LNCaP clone FGC (cell line): ENCODE measurements at regions not wholly inside any gene's neighbourhood (a gene's known extent, or its start where the extent isn't known, plus 50 kb on each side); places are given as distances from the start of the nearest gene placed in this dataset.

Experiments
- DNase-seq: peaks from one replicate; pipeline ENCODE4 v3.0.0-alpha.2; 2011; ENCODE audit warnings: low read depth
- H3K4me3 ChIP-seq: 2 replicates; pipeline ENCODE4 v1.5.1; 2011; ENCODE audit warnings: mild to moderate bottlenecking, low read depth, low read length, control low read depth
- CTCF ChIP-seq: IDR thresholded peaks from 2 replicates; pipeline ENCODE4 v1.5.1; 2012; ENCODE audit warnings: mild to moderate bottlenecking; ENCODE audit not compliant: control insufficient read depth, insufficient read depth; ENCODE audit errors: extremely low read depth

- no peak overlapping the region for H3K4me3 ChIP-seq
- no peak for DNase-seq
- no peak for TF ChIP-seq CTCF
Observed at GRCh38 chr14:100988011-100988410, 84.5 kb upstream of the RTL1 start.

GRCh38 chr14:100988411-100988900 is 84.9 kb upstream of the RTL1 start:
- no peak for DNase-seq
- no peak overlapping the region for H3K4me3 ChIP-seq
- TF ChIP-seq CTCF = no peak

GRCh38 chr14:100988956-100989355 is 85.4 kb upstream of the RTL1 start:
- no peak overlapping the region for H3K4me3 ChIP-seq
- TF ChIP-seq CTCF = no peak
- DNase-seq = no peak

- no peak for TF ChIP-seq CTCF
- no peak for DNase-seq
- H3K4me3 ChIP-seq = no peak overlapping the region
Observed at GRCh38 chr14:100989924-100990323, 86.4 kb upstream of the RTL1 start.

- H3K4me3 ChIP-seq = no peak overlapping the region
- no peak for TF ChIP-seq CTCF
- DNase-seq = no peak
Observed at GRCh38 chr14:100994082-100994481, 90.6 kb upstream of the RTL1 start.

GRCh38 chr14:100994756-100995330 is 91.3 kb upstream of the RTL1 start:
- no peak for DNase-seq
- TF ChIP-seq CTCF = no peak
- no peak overlapping the region for H3K4me3 ChIP-seq

- DNase-seq = no peak
- H3K4me3 ChIP-seq = no peak overlapping the region
- no peak for TF ChIP-seq CTCF
Observed at GRCh38 chr14:101000711-101001250, 97.3 kb upstream of the RTL1 start.
